Astrocyte (in vitro differentiated cells and primary cell): ENCODE measurements at regions not wholly inside any gene's neighbourhood (a gene's known extent, or its start where the extent isn't known, plus 50 kb on each side); places are given as distances from the start of the nearest gene placed in this dataset.

Source experiments
- DNase-seq: peaks from one replicate; pipeline ENCODE4 v3.0.0-alpha.2; 2010; ENCODE audit warnings: low read depth
- FAIRE-seq: peaks from 2 replicates; lab custom pipeline; 2011; peaks lifted over from hg19 to GRCh38; lab: Jason Lieb, UNC
- H2AFZ ChIP-seq: 2 replicates; pipeline ENCODE4 v1.6.0; 2012; ENCODE audit warnings: low read depth, low read length, inconsistent platforms
- H3K27ac ChIP-seq: 2 replicates; pipeline ENCODE4 v1.5.1; 2011; ENCODE audit warnings: low read depth, low read length, inconsistent platforms
- H3K27me3 ChIP-seq: 2 replicates; pipeline ENCODE4 v1.6.0; 2011; ENCODE audit warnings: low read length, inconsistent platforms; ENCODE audit not compliant: insufficient read depth
- H3K36me3 ChIP-seq: 2 replicates; pipeline ENCODE4 v1.5.1; 2011; ENCODE audit warnings: low read length, inconsistent platforms; ENCODE audit not compliant: insufficient read depth
- H3K4me1 ChIP-seq: 2 replicates; pipeline ENCODE4 v1.5.1; 2011; ENCODE audit warnings: low read length, inconsistent platforms; ENCODE audit not compliant: insufficient read depth
- H3K4me2 ChIP-seq: 2 replicates; pipeline ENCODE4 v1.6.0; 2012; ENCODE audit warnings: low read length, inconsistent platforms
- H3K4me3 ChIP-seq: 2 replicates; pipeline ENCODE4 v1.5.1; 2011; ENCODE audit warnings: low read depth, mild to moderate bottlenecking, low read length, inconsistent platforms; ENCODE audit not compliant: insufficient read depth
- H3K79me2 ChIP-seq: 2 replicates; pipeline ENCODE4 v1.6.0; 2012; ENCODE audit warnings: mild to moderate bottlenecking, low read length, inconsistent platforms; ENCODE audit not compliant: insufficient read depth
- H3K9ac ChIP-seq: 2 replicates; pipeline ENCODE4 v1.6.0; 2012; ENCODE audit warnings: mild to moderate bottlenecking, low read length, inconsistent platforms
- H3K9me3 ChIP-seq: 2 replicates; pipeline ENCODE4 v1.5.1; 2012; ENCODE audit warnings: low read depth, mild to moderate bottlenecking, low read length, inconsistent platforms; ENCODE audit not compliant: insufficient read depth
- H4K20me1 ChIP-seq: 2 replicates; pipeline ENCODE4 v1.6.0; 2012; ENCODE audit warnings: low read length, inconsistent platforms; ENCODE audit not compliant: insufficient read depth
- H3K27ac Mint-ChIP-seq: one replicate; pipeline ENCODE4 v1.8.0; 2021; ENCODE audit warnings: mild to moderate bottlenecking, mixed read lengths; ENCODE audit not compliant: unreplicated experiment
- H3K27me3 Mint-ChIP-seq: one replicate; pipeline ENCODE4 v1.8.0; 2021; ENCODE audit warnings: low read depth, mixed read lengths; ENCODE audit not compliant: unreplicated experiment
- H3K36me3 Mint-ChIP-seq: one replicate; pipeline ENCODE4 v1.8.0; 2021; ENCODE audit warnings: low read depth, mixed read lengths; ENCODE audit not compliant: unreplicated experiment
- H3K4me1 Mint-ChIP-seq: one replicate; pipeline ENCODE4 v1.8.0; 2021; ENCODE audit warnings: low read depth, mixed read lengths; ENCODE audit not compliant: unreplicated experiment
- H3K4me3 Mint-ChIP-seq: one replicate; pipeline ENCODE4 v1.8.0; 2021; ENCODE audit warnings: mild to moderate bottlenecking, moderate library complexity, mixed read lengths; ENCODE audit not compliant: unreplicated experiment
- H3K9me3 Mint-ChIP-seq: one replicate; pipeline ENCODE4 v1.8.0; 2021; ENCODE audit warnings: mild to moderate bottlenecking, mixed read lengths; ENCODE audit not compliant: unreplicated experiment
- EZH2 ChIP-seq: IDR thresholded peaks from 2 replicates; pipeline ENCODE4 v1.6.1; 2012; ENCODE audit warnings: mild to moderate bottlenecking, low read length, inconsistent platforms; ENCODE audit not compliant: insufficient read depth
- TF ChIP-seq, protein P1 (sequence below): IDR thresholded peaks from 2 replicates; pipeline ENCODE4 v1.5.1; 2011; ENCODE audit warnings: low read depth, mild to moderate bottlenecking, inconsistent platforms, low read length, moderate library complexity; ENCODE audit not compliant: insufficient read depth

- TF ChIP-seq, protein P1, sequence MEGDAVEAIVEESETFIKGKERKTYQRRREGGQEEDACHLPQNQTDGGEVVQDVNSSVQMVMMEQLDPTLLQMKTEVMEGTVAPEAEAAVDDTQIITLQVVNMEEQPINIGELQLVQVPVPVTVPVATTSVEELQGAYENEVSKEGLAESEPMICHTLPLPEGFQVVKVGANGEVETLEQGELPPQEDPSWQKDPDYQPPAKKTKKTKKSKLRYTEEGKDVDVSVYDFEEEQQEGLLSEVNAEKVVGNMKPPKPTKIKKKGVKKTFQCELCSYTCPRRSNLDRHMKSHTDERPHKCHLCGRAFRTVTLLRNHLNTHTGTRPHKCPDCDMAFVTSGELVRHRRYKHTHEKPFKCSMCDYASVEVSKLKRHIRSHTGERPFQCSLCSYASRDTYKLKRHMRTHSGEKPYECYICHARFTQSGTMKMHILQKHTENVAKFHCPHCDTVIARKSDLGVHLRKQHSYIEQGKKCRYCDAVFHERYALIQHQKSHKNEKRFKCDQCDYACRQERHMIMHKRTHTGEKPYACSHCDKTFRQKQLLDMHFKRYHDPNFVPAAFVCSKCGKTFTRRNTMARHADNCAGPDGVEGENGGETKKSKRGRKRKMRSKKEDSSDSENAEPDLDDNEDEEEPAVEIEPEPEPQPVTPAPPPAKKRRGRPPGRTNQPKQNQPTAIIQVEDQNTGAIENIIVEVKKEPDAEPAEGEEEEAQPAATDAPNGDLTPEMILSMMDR = no peak
- Mint-ChIP-seq H3K27me3 (peaks cover 13% of the 10 kb centered on the region), H3K4me3 (no peak overlapping the region), H3K36me3 (no peaks in the 10 kb centered on the region), H3K9me3 (peaks cover 2% of the 10 kb centered on the region), H3K4me1 (peaks cover 30% of the 10 kb centered on the region), H3K27ac (no peak overlapping the region)
- Histone ChIP-seq H3K36me3 (no peaks in the 10 kb centered on the region), H3K79me2 (no peaks in the 10 kb centered on the region), H4K20me1 (no peaks in the 10 kb centered on the region), H3K27me3 (no peaks in the 10 kb centered on the region), H3K4me1 (no peaks in the 10 kb centered on the region), H3K27ac (no peak overlapping the region), H3K9ac (no peak overlapping the region), H3K9me3 (peaks cover 3% of the 10 kb centered on the region), H3K4me2 (no peak overlapping the region), H3K4me3 (no peak overlapping the region), H2AFZ (no peak overlapping the region)
- FAIRE-seq (no peak), DNase-seq (no peak)
These were observed 343.1 kb downstream of the CYRIA start for GRCh38 chr2:16322308-16323125.

- Mint-ChIP-seq H3K9me3 (peaks cover 2% of the 10 kb centered on the region), H3K36me3 (no peaks in the 10 kb centered on the region), H3K27ac (no peak overlapping the region), H3K27me3 (peaks cover 13% of the 10 kb centered on the region), H3K4me3 (no peak overlapping the region), H3K4me1 (peaks cover 25% of the 10 kb centered on the region)
- Histone ChIP-seq H3K4me2 (no peak overlapping the region), H3K27me3 (no peaks in the 10 kb centered on the region), H2AFZ (no peak overlapping the region), H3K4me3 (no peak overlapping the region), H3K4me1 (no peaks in the 10 kb centered on the region), H3K9me3 (peaks cover 3% of the 10 kb centered on the region), H4K20me1 (no peaks in the 10 kb centered on the region), H3K27ac (no peak overlapping the region), H3K9ac (no peak overlapping the region), H3K36me3 (no peaks in the 10 kb centered on the region), H3K79me2 (no peaks in the 10 kb centered on the region)
- no peak for TF ChIP-seq EZH2
- TF ChIP-seq, protein P1 = no peak
- no peak for DNase-seq
- FAIRE-seq = no peak
These were observed 343.8 kb downstream of the CYRIA start for GRCh38 chr2:16321872-16322271.

DNA sequence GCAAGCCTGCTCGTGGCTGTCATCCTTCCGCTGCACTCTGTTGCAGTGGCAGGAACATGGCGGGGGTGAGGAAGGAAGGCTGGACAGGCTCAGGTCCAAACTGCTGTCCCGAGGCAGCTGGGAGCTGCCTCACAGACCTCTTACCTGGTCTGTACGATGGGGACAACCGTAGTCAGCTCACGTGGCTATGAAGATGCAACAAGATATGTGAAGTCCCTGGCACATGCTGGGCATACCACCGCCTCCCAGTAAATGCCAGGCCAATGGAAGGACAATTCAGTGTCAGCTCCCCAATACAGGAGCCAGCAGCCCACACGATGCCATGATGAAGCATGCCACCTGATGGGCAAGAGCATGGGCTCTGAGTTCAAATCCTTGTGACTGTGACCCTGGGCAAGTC, 344.4 kb downstream of the CYRIA start:
- H3K9me3 Mint-ChIP-seq = peaks cover under 1% of the 10 kb centered on the region
- Histone ChIP-seq H3K9me3 (peaks cover 3% of the 10 kb centered on the region), H3K79me2 (no peaks in the 10 kb centered on the region), H3K4me1 (no peaks in the 10 kb centered on the region), H3K4me3 (no peak overlapping the region), H3K27me3 (no peaks in the 10 kb centered on the region), H3K27ac (no peak overlapping the region), H3K4me2 (no peak overlapping the region), H3K9ac (no peak overlapping the region), H4K20me1 (no peaks in the 10 kb centered on the region), H2AFZ (no peak overlapping the region), H3K36me3 (no peaks in the 10 kb centered on the region)
- FAIRE-seq (no peak), DNase-seq (no peak)
- H3K27ac Mint-ChIP-seq = no peak overlapping the region
- TF ChIP-seq EZH2 = no peak
- TF ChIP-seq, protein P1 = no peak
- H3K36me3 Mint-ChIP-seq = no peaks in the 10 kb centered on the region
- peaks cover 11% of the 10 kb centered on the region for H3K27me3 Mint-ChIP-seq
- H3K4me3 Mint-ChIP-seq = no peak overlapping the region
- H3K4me1 Mint-ChIP-seq = peaks cover 20% of the 10 kb centered on the region
